Stimulated activated CD8-positive, alpha-beta memory T cell treated with anti-CD3 and anti-CD28 coated beads, Interleukin-7, amount 100 ng/mL, for 48 hours (primary cell): ENCODE measurements at regions not wholly inside any gene's neighbourhood (a gene's known extent, or its start where the extent isn't known, plus 50 kb on each side); places are given as distances from the start of the nearest gene placed in this dataset.

Experiments used
- DNase-seq, 2 donors: peaks; one replicate each; pipeline ENCODE4 v3.0.0-alpha.2; 2020; ENCODE audit warnings: low read depth in 1 of 2; ENCODE audit errors: extremely low read depth in 1 of 2

DNA sequence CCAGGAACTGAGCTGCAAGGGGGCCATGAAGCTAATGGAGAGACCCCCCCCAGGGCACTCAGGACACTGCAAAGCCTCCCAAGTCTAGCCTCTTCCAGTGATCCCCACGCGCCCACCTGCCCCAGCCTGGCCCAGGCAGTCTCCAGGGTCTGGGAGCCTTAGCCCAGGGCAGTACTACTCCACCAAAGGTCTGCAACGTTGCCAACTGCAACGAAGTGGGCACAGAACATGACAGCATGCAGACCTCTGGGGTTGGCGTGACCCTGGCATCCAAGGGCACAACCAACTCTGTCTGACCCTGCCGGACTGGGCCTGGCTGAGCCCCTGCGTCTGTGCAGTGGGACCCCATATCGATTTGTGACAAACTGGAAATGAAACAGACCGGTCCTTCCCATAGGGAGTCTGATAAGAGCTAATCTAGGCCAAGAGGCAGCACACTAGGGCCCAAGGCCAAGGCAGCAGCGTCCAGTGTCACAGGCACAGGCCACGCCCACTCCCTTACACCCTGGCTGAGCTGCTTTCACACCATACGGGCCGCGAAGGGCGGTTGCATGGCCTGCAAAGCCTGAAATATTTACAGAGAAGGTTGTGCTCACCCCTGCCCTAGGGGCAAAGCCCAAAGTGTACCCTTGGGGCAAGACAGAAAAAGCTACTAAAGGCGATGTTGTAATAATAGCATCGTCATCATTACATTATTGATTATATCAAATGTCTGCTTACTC is 76.7 kb downstream of the NCOR2 start:
- DNase-seq: no peak

DNA sequence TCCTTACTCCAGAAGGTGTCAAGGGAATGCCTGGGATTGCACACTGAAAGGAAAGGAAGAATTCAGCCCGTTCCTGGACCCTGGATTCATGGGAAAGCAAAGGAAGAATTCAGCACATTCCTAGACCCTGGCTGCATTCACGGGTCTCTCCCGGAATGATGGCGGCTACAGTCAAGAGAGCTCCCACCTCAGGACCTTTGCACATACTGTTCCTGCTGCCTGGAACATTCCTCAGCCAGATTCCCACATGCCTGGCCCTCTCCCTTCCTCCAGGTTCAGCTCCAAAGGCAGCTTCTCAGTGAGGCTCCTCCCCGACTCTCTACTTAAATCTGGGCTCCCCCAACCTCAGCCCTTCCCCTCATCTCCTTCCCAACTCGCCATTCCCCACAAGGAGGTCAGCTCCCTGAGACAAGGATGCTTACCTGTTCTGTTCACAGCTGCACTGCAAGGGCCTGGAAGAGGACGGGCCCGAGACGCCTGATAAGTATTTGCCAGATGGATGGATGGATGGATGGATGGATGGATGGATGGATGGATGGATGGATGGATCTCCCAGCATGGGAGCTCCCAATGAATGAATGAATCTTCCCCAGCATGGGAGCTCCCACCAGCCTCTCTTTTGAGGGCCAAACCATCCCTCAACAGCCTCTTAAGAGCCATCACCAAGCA is 77.4 kb downstream of the NCOR2 start:
- no peak for DNase-seq

DNA sequence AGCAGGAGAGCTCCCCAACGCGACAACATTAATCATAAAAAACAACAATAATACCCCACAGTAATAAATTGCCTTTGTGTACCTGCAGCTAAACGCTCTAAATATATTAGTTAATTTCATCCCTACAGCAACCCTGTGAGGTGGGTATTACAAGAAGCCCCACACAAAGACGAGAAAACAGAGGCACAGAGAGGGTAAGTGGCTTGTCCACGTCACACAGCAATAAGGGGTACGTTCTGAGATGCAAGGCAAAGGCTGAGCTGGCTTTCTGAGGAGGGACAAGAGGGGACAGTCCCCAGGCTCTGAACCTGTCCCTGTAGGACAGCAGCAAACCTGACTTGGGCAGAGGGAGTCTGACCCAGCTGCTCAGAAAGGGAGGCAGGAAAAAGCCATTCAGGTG is 78.2 kb downstream of the NCOR2 start:
- no peak for DNase-seq

- no peak for DNase-seq
Observed at GRCh38 chr12:124488520-124488919, 78.9 kb downstream of the NCOR2 start.

DNA sequence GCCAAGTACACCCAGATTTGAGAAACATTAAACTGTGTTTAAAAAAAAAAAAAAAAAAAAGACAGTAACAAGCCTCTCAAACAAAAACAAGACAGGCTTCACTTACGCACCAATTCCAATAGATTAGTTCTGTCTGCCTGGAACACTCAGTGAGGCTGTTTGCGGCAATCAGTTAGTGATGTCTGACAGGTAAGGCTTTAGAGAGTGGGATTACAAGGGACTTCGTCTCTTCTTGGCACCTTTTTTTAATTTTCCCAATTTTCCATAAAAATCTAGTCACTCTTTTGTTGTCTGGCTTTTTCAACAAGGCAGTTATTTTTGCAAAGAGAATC is 79.6 kb downstream of the NCOR2 start:
- no peak for DNase-seq

DNA sequence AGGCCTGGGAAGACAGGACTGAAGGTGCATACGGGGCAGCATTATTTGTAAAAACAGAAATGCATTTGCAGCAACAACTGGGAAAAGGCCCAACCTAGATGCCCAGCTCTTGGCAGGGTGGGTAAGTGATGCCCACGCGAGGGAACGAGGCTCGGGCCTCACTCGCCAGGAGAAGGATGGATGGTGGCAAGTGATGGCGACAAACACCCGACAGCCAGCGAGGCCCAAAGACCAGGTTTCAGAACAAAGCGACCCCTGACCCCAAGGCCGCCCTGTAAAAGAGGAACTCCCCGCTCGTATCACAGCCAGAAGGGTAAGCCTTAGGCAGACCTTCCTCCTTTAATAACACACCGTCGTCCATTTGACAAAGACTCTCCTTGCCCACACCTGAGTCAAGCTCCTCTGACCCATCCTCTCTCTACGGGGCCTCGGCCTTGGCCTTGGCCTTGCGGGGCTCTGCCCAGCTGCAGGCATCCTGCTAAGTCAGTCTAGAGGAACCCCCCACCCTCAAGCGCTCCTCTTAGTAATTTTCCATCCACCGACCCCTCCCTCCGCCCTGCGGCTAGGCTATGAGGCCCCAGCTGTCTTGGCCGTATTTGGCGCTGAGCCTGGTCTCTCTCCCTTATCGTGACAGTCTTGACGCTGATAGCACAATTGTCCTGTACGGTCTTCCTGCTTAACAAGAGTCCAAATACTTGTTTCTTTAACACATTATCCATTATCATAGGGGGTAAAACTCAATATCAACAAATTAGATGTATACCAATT is 80.2 kb downstream of the NCOR2 start:
- no peak for DNase-seq

DNA sequence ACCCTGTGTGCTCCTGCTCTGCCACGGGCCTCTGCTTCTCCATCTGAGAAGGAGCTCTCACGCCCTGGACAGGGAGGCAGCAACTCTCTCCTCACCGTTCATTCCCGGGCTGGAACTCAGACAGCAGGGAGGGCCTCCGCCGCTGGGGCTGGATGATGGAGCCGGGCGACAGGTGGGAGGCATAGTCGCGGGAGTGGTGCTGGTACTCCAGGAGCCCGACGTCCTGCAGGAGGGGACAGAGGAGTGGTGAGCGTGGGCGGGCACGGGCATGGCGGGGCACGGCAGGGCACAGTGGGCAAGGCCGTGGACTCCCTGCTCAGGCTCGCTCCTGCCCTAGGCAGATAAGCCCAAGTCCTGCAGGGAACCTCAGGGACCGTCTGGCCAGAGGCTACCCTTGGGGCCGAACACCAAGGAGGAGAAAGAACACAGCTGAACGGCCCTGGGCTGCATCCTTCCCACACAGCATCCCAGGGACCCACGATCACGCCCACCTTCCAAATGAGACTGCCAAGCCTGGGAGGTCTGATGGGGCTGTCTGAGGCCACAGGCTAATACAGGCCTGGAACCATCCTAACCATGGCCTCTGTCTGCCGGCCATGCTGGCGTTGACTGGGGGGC is 81.0 kb downstream of the NCOR2 start:
- no peak for DNase-seq

DNA sequence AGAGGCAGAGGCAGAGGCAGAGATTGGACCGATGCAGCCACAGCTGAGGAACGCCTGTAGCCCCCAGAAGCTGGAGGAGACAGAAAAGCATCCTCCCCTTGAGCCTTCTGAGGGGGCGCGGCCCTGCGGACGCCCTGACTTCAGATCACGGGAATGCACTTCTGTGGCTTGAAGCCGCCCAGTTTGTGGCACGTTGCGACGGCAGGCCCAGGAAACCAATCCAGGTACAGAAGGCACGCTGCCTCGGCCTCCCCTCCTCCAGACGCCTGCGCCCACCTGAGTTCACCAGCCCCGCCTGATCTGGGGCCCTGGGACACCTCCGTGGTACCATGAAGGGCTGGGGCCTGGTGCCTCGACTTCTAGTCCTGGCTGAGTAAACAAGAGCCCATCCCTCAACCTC is 82.0 kb downstream of the NCOR2 start:
- no peak for DNase-seq

DNA sequence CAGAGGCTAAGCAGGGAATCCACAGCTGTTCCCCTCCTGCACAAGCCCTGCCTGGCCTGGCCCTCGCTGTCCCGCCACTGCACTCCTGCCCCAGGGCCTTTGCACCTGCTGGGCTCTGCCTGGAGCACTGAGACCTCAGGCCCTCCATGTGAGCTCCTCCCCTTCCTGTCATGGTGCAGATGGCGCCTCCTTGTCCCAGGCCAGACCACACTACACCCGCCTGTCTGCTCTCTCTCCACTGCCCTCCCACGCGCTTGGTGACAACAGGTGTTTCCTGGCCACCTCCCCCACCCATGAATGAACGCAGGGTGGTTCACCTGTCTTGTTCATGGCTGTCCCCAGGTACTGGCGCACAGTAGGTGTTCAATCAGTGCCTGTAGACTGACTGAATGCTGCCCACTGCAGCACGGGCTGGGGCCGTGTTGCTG is 82.9 kb downstream of the NCOR2 start:
- no peak for DNase-seq

DNA sequence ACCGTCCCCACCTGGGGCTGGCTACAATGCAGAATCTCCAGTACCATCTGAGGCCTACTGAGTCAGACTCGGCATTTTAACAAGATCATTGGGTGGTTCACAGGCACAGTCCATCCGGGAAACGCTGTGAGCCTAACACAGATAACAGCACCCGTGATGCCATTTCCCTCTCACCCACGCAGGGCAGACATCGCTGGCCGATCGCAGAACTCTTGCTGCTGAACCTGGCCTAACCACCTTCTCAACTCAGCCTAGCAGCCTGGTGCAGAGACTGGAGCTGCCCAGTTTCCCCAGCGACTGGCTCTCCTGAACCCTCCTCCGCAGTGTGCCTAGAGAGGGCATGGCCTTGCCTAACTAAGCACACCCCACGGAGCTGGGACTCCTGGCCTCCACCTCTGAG is 83.3 kb downstream of the NCOR2 start:
- no peak for DNase-seq

GRCh38 chr12:124482901-124483799 is 84.3 kb downstream of the NCOR2 start:
- DNase-seq: no peak

GRCh38 chr12:124482567-124482893 is 84.9 kb downstream of the NCOR2 start:
- DNase-seq: no peak

- no peak for DNase-seq
Observed at GRCh38 chr12:124481772-124482566, 85.4 kb downstream of the NCOR2 start.

DNA sequence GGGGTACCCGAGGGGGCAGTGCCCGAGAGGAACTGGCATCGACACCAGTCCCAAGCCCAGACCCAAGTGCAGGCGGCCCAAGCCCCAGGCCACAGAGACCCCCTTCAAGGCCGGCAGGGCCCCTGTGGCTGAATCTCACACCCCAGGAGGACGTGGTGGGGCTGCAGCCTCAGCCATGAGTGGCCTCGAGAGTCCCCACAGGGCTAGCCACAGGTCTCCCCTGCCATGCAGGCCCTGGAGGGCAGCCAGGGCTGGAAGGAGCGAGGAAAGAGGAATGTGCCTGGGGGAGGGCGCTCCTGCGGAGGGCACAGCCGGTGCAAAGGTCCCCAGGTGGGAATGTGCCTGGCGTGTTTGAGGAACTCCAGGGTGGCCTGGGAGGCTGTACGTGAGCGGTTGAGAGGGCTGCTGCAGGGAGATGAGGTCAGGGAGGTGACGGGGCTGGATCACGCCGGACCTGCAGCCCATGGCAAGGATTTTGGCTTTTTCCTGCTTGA is 86.1 kb downstream of the NCOR2 start:
- DNase-seq: no peak

DNA sequence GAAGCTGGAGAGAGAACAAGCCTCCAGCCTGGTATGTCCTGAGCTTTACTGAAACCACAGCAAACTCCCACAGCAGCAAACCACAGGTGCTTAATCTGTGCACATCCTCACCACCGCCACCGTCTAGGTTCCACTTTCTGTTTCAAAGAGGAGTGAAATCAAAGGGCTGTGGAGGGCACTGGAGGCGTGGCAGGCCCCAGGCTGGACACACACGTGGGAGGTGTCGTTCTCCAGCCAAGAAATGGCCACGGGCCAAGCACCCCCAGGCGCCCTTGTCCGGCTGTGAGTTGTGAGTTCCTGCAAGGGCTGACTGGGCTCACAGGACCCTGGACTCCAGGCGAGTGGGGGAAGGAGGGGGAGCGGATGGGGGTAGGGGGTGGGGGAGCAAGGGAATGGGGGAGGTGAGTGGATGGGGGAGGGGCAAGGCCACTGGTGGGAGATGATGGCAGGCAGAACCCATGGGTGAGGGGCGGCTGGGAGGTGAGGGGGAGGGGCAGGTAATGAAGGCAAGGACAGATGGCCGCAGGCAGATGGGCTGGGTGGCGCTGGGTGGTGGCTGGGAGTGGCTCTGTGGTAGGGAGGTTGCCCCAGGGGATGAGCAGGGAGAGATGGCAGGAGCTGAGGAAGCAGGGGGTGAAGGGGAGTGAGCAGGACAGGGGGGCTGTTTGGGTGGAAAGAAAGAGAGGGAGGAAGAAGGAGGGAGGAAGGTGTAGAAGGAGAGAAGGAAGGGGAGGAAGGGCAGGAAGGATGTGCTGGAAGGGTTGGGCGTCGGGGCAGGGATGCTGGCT is 86.7 kb downstream of the NCOR2 start:
- DNase-seq: peak; percentile 17 to 53

DNA sequence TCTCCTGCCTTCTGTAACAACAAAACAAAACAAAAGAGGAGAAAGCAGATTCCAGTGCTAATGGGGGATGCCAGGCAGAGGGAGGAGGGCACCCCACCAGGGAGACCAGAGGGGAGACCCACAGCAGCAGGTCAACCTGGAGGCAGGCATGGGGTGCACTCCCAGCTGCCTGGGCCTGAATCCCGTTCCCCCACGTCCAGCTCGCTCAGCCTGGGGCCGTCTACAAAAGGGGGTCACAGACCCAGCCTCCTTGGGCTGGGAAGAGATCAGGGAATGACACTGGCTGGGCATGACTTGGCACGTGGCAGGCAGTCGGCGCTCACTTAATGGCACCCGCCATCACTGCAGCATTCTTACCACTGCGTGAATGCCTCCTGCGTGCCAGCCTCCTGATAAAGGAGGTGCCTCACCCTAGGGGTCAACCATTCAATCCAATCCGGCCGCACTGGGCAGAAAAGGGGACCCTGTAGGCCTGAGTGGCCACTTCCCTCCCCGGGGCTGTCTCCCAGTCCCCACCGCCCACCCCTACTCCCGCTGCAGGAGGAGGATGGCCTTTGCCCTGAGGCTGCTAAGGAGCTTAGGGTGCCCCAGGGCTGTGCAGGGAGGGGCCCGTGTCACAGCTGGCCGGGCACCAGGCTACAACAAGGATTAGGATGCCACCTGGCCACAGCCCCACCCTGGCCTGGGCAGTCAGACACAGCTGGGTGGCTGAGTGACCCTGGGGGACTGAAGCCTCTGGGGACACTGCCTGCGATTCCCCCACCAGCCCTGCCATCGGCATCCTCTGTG is 87.5 kb downstream of the NCOR2 start:
- DNase-seq: no peak

DNA sequence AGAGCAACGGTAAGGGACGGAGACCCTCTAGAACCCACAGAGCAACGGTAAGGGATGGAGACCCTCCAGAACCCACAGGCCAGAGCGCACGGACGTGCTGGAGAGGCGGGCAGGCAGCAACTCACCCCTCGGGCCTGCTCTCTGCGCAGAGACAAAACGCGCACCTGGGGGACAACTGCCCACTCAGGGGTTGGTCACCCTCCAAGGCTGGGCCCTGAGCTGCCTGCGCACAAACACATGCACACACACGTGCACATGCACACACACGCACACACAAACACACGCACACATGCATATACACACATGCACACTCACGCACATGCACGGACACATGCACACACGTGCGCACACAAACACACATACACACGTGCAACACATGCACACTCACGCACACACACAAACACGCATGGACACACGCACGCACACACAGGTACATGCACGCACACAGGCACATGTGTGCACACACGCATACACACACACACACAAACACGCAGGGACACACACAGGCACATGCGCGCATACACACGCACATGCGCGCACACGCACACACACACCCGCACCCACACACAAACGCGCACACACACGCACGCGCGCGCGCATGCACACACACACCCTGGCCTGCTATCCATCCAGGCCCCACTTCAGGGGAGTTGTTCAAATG is 88.3 kb downstream of the NCOR2 start:
- DNase-seq: no peak

DNA sequence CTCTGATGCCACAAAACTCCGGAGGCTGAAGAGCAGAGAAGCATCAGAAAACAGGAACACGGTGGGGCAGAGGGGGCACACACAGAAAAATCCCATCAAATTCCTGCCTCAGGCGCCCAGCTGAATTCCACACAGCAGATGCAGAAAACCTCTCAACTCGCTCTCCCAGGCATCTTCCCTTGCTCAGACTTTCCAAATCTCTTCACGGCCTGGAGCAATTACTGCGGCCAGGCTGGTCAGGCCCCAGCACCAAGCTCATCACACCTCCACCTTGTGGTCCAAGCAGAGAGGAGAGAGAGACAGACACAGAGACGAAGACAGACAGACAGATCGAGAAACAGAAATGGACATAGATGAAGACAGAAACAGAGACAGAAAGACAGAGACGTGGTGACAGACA is 89.0 kb downstream of the NCOR2 start:
- DNase-seq: no peak
